ENCODE measurements at regions not wholly inside any gene's neighbourhood (a gene's known extent, or its start where the extent isn't known, plus 50 kb on each side); places are given as distances from the start of the nearest gene placed in this dataset.

- TF ChIP-seq, protein P1, sequence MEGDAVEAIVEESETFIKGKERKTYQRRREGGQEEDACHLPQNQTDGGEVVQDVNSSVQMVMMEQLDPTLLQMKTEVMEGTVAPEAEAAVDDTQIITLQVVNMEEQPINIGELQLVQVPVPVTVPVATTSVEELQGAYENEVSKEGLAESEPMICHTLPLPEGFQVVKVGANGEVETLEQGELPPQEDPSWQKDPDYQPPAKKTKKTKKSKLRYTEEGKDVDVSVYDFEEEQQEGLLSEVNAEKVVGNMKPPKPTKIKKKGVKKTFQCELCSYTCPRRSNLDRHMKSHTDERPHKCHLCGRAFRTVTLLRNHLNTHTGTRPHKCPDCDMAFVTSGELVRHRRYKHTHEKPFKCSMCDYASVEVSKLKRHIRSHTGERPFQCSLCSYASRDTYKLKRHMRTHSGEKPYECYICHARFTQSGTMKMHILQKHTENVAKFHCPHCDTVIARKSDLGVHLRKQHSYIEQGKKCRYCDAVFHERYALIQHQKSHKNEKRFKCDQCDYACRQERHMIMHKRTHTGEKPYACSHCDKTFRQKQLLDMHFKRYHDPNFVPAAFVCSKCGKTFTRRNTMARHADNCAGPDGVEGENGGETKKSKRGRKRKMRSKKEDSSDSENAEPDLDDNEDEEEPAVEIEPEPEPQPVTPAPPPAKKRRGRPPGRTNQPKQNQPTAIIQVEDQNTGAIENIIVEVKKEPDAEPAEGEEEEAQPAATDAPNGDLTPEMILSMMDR (IDR thresholded peaks at IDR 0.05), result no peak
- TF ChIP-seq EP300 (IDR thresholded peaks at IDR 0.05), result no peak
- TF ChIP-seq POLR2A (IDR thresholded peaks at IDR 0.05), result no peak
- no peak for TF ChIP-seq POLR2AphosphoS5 (IDR thresholded peaks at IDR 0.05)
Measured at GRCh38 chr4:180530787-180531186, 1712.4 kb upstream of the TENM3 start.
